ENCODE measurements at regions not wholly inside any gene's neighbourhood (a gene's known extent, or its start where the extent isn't known, plus 50 kb on each side); places are given as distances from the start of the nearest gene placed in this dataset.

DNA sequence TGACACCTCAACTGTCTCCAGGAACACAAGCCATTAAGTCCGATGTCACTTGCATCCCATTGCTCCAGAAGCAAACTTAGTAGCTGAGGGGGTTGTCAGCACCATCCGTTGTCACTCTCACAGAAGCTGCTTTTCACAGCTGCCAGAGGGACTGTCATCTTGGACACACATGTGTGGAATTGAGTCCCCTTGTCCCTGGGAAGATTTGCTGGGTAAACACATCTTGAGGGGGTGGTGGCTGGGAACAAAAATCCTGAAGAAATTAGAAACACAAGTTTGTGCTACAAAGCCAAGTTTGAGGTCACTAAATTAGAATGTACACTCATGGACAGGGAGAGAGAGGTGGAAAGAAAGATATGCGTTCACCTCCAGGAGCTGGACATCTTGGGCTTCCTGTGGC is 55.2 kb upstream of the ADRA1B start:
- TF ChIP-seq CTCF (IDR thresholded peaks at IDR 0.05; ENCODE audit: low read length) = no peak
- no peak for TF ChIP-seq EZH2 (optimal IDR thresholded peaks at IDR 0.05; ENCODE audit: low read depth, low read length)
- TF ChIP-seq EZH2phosphoT487 (IDR thresholded peaks at IDR 0.05; ENCODE audit: low read length) = no peak
